MV-4-11 (cell line): ENCODE measurements at regions not wholly inside any gene's neighbourhood (a gene's known extent, or its start where the extent isn't known, plus 50 kb on each side); places are given as distances from the start of the nearest gene placed in this dataset.
"Not testable (repeated sequence)": the region's sequence is repeated elsewhere in the genome, so short reads cannot be mapped to it uniquely, and the experiment has no call there.

ENCODE experiments used
- DNase-seq: peaks from one replicate; lab custom pipeline; 2025; lab: John Stamatoyannopoulos, UW

DNA sequence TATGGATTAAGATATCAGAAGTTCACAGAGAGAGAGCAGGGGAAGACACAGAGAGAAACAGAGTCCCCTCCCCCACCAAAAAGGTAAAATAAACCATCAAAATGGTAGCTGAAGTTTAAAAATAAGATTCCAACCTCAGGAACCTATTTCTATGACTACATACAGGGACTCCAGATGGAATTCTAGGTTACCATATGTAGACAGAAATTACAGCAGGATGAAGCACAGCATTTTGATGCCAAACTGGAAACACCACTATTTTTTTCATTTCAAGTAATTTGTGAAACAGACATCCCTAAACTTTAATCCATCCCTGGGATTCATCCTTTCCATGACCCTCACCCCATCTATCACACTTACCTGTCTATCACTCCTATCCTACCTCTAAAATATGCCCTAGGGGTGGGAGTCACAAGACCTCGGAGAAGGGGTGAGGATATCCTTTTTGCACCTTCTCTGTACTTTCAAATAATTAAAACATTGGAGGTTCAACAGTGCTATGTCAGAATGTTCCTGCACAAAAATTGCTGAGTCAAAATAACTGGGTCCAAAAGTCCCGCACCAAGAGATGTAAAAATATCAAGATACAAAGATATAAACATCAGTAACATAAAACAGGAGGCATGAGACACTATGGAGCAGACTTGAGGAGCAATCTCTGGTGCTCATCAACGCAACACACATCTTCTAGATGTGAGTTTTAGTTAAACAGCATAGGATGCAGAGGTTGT lies 344.5 kb upstream of the RASGEF1B start:
- DNase-seq: no peak

DNA sequence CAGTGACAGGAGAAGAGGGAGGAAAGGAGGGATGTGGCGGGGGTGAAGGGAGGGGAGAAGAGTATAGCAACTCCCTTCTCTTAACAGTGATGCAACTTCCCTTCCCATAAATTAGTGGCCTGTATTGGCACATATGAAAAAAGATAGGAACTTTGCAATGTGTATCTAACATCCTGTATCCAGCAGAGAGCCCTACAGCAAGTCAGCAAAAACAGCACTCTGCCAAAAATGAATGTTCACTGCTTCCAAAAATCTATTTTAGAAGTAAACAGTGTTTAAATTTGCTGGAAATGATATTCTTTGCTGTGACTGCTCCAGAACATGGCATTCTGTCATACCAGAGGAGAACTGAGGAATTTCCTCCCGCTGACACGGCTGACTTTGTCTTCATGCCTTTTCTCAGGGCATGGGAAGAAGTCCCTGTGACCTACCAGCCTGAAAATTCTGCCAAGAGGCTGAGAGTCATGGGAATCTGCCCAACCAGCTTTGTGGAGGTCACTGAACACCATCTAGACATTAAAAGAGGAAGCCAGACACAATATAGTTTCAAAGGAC lies 343.4 kb upstream of the RASGEF1B start:
- no peak for DNase-seq

DNA sequence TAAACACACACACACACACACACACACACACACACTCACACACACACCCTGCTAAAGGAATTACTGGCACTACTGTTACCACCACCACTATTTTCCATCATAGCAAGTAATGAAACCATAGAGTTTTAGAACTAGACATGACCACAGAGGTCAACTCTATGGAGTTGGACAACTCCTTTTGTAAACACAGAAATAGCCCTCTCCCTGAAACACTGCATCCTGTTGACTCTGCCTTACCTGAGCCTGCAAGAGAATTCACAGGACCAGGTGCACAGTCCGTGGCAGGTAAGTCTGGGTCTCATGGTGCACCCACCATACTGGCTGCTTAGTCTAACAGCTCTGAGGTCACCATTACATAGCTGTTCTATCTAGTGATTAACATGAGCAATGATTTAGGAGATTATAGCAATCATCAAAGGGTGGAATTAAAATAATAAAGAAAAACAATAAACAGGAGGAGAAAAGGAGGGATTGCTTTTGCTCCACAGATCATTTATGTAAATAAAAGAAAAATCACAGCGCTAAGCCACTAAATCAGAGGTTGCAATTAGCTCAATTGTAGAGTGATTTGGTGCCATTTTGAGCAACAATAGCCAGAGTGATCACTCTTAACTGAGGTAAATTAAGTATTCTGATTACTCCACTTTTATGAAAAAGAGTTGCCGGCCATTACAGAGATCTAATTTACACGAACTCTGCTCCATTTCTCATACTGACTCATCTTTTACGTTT lies 340.0 kb upstream of the RASGEF1B start:
- DNase-seq: no peak

DNA sequence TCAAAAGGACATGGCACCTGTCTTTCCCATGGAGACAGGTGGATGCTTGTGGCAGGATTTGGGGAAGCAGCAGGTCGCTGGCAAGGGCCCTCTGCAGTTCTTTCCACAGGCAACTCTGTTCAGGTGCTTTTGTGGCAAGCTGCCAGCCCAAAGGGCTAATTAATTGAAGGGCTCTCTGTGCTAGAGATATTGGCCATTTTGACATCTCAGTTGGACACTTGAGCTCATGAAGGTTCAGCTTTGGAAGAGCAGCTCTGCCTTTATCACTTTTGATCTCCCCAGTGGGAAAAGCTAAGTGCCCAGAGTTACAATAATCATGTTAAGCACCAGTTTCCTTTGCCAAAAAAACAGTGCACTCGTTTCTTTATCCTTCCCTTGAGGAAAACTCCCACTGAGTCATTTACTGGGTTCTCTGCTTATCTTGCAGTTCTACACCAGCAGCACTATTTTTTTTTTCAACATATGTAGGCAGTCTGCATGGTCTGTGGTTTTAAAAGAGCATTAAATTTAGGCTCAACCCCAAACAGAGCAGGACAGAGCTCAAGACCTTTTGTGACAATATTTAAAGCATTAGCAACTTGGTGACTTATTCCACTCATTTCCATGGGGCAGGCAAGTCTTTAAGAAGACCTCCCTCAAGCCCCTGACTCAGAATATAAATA lies 336.4 kb upstream of the RASGEF1B start:
- no peak for DNase-seq

DNA sequence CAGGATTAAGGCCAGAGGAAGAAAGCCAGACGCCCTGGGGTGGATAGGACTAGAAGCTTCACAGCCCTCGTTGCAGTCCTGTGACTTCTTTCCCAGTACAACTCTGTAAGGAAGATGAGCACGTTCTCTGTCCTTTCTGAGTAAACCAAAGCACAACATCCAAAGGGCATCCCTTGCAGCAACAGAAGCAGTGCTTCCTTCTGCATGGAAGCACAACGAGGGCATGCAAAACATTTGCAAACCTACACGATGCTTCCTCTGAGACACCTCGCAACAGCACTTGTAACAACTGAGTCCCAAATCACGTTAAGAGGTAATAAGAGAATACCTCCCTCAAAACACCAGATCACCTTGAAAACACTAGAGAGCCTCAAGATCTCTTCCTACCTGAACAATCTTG lies 335.7 kb upstream of the RASGEF1B start:
- DNase-seq: no peak

DNA sequence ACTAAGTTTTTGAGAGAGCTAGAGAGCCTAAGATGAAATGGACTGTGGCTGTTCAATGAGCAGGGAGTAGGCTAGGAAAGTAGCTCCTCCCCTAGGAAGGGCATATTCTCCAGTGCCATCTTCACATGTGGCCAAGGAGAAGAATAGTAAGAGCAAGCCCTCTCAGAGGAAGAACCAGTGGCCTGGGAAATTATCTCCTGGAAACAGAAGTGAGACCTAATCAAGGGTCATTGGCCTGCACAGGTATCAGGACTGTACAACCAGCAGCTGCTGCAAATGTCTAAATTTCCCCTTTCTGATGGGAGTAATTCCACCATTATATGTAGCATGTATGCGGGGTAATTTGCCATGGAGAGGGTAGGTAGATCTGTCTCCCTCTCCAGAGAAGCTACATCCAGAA lies 334.8 kb upstream of the RASGEF1B start:
- DNase-seq: no peak

DNA sequence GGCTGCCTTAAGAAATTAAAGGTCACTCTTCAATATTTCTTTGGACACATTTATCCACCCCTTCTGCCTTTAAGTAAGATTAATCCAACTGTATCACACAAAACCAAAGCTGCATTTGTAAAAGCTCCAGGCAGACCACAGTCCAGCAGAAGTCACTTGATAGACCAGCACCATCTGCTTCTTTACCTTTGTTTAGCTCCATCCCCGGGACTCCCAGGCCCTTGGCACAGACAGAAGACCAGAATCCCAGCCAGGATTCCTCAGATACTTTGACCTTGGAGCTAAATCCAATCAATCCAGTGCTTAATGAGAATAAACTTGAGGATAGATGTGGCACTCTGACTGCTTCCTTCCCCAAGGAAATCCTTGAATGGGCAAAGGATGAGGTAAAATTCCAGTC lies 333.1 kb upstream of the RASGEF1B start:
- no peak for DNase-seq

DNA sequence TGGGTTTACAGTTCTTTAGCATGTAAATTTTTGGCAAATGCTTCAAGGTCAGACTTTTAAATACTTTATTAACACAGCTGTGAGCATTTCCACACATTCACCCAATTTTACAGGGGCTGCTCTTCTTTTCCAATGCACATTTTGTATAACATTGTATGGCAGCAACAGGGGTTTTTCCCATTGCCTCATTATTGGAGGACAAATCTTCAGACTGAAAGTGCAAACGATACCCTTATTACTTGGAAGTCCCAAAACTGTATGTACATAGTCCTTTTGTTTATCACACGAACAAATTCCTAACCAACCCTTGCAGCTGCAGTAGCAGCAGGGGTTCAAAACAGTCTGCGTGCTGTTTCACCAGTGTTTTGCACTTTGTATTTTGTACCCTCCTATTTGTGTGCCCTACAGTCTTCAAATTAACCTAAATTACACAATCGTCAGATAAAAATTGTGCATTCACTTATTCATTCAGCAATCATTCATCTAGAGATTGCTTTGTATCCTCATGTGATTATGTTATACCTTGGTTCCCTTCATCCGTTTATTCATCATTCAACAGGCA lies 330.7 kb upstream of the RASGEF1B start:
- no peak for DNase-seq

DNA sequence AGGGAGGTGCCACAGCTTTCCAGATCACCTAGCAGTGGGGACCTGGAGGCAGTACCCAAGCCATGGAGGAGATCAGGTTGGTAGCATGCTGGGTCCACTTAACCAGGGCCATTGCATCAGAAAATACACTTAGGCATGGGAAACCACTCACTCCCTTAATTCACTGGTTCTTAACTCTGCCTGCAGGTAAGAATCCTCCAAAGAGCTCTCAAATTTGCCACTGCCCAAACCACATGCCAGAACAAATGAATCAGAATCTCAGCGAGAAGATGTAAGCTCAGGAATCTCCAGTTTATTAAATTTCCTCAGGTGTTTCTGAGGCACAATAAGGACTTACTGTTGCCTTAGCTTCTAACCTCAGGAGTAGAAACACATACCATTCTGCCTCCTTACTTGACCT lies 327.7 kb upstream of the RASGEF1B start:
- DNase-seq: no peak

DNA sequence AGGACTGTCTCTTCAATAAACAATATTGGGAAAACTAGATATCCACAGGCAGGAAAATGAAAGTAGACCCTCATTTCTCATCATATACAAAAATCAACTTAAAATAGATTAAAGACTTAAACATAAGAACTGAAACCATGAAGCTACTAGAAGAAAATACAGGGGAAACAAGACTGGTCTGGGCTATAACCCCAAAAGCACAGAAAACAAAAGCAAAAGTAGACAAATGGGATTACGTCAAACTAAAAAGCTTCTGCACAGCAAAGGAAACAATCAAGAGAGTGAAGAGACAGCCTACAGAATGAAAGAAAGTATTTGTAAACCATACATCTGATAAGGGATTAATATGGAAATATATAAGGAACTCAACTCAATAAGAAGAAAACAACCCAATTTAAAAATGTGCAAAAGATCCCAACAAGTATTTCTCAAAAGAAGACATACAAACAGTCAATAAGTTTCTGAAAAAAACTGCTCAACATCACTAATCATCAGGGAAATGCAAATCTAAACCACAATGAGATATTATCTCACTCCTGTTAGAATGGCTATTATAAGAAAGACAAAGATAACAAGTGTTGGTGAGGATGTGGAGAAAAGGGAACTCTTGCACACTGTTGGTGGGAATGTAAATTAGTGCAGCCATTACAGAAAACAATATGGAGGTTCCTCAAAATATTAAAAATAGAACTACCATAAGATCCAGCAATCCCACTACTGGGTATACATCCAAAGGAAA lies 325.3 kb upstream of the RASGEF1B start:
- DNase-seq: no peak

DNA sequence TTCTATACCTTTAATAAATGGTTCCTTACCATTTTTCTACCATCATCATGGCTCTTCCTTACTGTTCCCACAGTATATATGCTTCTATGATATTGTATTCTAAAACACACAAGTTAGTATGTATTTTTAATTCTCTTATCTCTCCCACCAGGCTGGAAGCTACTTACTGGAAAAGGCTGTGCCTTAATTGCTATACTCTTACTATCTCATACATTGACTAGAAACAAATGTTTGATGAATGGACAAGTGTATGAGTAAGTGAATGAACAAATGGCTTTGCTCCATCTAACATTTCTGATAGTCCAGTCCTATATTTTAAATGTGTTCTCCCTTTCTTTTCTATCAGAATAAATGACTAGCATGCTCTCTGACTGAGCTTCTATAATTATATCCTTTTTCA lies 320.8 kb upstream of the RASGEF1B start:
- no peak for DNase-seq

DNA sequence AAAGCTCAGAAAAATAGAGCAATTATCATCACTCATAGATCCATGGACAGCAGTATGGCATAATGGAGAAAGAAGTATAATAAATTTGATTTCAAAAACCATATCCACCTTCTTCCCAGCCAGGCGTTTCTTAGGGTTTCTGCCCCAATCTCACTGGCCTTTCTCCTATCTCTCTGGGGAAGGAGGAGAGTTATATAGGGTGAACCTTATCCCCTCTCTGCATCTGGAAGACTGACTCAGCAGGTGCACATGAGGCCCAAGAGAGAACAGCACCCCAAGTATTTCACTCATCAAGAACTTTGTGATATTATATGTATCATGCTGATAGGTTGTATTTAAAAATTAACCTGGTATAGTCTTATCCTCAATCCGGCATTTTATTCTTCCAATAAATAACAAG lies 318.8 kb upstream of the RASGEF1B start:
- no peak for DNase-seq

DNA sequence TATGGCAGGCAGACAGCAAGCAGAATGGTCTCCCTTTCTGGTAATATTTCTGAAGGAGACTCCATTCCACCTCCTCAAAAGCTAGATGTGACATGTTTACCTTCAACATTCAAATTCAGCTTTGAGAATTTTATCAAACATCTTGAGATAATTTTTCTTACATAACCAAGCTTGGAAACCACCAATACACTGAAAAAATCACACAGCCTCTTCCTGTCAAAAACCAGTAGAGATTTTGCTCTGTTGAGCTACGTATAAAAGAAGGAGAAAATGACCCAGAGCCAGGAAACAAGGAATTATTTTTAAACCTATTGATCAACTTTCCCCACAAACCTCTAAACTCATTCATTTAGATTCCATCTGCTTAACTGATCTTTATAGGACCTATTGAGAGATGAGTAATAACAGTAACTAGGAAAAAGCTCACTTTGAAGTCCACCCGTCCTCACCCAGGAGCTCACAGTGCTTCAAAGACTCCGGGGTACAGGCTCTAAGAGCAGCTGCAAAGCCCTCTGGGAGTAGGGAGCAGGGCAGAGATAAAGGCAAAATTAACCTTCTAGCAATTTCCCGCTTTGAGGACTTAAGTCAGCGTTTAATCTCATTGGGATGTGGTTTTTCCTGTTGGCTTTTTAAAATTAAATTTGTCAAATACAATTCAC lies 318.2 kb upstream of the RASGEF1B start:
- no peak for DNase-seq

DNA sequence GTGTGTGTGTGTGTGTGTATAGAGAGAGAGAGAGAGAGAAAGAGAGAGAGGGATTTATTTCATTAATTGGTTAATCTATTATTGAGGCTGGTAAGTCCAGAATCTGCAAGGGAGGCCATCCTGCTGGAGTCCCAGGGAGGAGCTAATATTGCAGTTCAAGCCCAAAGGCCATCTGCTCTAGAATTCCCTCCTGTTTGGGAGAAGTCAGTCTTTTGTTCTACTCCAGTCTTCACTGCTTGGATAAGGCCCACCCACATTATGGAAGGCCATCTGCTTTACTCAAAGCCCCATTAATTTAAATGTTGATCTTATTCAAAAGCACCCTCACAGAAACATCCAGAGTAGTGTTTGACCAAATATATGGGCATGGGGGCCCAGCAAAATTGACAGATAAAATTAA lies 317.5 kb upstream of the RASGEF1B start:
- no peak for DNase-seq

DNA sequence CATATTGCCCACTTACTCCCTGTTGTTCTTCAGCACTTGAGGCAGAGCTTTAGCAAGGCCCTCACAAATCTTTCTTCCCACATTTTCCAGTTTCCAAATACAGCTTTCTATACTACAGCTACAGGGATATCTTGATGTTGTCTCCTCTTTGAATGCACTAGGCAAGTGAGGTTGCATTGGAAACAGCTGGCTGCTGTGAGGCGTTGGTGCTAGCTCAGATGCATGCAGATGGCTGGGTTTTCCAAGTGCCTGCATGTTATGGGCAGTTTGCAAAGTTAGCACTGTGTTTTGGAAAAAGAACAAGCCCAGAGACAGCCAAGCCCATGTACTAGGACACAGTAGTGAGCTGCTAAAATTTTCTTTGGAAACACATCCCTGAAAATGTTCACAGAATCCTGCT lies 315.1 kb upstream of the RASGEF1B start:
- no peak for DNase-seq

DNA sequence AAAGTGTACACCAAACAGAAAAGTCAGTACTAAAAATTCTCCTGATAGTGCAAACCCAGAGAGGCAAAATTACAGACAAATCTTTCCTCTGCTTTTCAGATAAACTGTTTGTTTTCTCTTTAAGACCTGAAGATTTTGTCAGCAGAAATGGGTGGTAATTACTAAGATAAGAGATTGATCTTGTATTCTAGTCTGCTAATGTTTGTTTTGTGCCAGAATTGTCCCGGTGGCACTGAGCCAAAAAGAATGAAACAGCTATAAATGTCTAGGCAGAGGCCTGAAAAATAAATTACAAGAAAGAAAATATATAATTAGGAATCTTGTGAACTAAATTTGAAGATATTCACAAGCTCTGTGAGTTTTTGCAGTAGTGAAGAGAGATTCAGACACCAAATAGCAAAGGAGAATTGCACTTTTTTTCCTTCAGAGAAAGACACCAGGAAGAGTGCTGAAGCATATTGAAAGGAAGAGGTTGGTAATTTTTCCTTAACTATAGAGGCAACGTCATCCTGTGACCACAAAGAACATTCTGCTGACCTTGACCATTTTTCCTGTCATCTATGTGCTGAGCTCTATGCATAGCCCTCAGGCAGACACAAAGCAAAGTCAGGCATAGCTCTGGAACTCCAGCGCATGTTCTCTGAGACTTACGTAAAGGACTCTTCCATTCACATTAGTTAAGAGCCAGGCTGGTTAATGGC lies 314.5 kb upstream of the RASGEF1B start:
- DNase-seq: no peak

DNA sequence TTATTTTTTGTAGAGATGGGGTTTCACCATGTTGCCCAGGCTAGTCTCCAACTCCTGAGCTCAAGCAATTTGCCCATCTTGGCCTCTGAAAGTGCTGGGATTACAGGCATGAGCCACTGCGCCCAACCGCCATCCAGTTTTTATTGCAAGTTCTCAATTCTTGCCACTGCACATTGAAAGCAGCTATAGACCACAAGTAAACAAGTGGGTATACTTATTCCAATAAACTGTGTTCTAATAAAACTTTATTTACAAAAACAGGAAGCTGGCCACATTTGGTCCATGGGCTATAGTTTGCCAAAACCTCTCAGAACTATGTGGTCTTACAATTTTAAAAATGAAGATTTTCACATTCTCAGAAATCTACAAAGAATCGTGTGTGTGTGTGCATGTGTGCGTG lies 313.6 kb upstream of the RASGEF1B start:
- DNase-seq: no peak

DNA sequence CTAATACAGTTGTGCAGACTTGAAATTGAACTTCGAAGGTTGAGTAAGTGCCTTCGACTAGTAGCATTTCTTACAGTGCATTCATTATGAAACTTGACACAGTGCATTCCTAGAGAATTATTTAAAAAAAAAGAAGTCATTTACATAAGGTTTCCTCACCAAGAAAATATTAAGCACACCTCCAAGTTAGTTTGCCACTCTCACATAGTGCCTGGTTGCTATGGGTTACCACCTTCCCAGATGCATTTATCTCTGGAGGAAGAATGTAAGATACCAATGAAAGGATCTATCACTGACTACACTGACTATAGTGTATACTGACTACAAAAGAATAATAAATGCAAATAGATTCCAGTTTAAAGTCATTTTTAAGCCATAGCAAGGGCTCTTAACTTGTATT lies 311.9 kb upstream of the RASGEF1B start:
- DNase-seq: no peak

DNA sequence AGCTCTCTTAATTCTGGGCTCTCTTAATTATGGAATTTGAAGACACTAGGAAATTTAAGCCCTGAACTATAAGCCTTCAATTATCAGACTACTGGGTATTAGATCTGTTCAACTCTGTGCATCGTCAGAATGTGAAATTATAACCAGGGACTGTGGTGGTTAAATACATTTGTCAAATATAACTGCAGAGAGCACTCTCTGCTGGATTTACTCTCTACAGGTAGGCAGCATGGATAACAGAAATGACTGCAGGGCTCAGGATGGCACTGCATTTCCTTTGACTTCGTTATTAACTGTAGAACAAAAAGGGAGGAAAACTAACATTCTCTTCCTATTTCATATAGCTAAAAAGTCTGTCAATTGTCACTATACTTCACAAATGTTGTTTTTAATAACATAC lies 310.1 kb upstream of the RASGEF1B start:
- DNase-seq: no peak

DNA sequence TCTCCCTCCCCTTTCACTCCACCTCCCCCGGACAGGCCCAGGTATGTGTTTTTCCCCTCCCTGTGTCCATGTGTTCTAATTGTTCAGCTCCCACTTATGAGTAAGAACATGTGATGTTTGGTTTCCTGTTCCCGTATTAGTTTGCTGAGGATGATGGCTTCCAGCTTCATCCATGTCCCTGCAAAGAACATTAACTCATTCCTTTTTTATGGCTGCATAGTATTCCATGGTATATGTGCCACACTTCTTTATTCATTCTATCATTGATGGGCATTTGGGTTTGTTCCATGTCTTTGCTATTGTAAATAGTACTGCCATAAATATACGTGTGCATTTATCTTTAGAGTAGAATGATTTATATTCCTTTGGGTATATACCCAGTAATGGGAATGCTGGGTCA lies 306.0 kb upstream of the RASGEF1B start:
- DNase-seq: not testable (repeated sequence)

DNA sequence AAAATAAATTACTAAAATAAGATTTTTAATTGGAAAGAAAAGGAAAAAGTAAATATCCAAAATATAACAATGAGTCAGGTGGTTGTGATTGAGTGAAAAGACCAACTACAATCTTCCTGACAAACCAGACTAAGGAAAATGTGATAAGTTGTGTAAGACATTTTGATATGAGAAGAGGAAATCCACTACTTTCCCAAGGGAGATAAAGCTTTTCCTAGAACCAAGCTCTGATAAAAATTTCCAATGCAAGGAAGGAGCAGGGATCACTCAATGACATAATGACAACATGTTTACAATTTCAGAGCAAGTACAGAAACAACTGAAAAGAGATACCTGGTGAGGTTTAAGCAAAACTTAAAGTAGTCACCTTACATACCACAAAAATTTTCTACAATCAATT lies 305.1 kb upstream of the RASGEF1B start:
- DNase-seq: no peak
